Fibroblast of lung (primary cell): ENCODE measurements at regions not wholly inside any gene's neighbourhood (a gene's known extent, or its start where the extent isn't known, plus 50 kb on each side); places are given as distances from the start of the nearest gene placed in this dataset.

Source experiments
- DNase-seq, 2 donors: peaks; one replicate each; pipeline versions ENCODE4 v3.0.0 to v3.0.0-alpha.2; 2010; ENCODE audit warnings: low read depth in 2 of 2
- H2AFZ ChIP-seq: 2 replicates; pipeline ENCODE4 v1.5.1; 2012; ENCODE audit warnings: low read length, control low read depth, inconsistent platforms
- H3K27ac ChIP-seq: 2 replicates; pipeline ENCODE4 v1.5.1; 2011; ENCODE audit warnings: low read length, control low read depth; ENCODE audit not compliant: insufficient read depth
- H3K27me3 ChIP-seq: 2 replicates; pipeline ENCODE4 v1.5.1; 2011; ENCODE audit warnings: mild to moderate bottlenecking, low read length; ENCODE audit not compliant: control insufficient read depth, insufficient read depth
- H3K36me3 ChIP-seq: 2 replicates; pipeline ENCODE4 v1.5.1; 2011; ENCODE audit warnings: low read length; ENCODE audit not compliant: control insufficient read depth, insufficient read depth
- H3K4me1 ChIP-seq: 2 replicates; pipeline ENCODE4 v1.5.1; 2011; ENCODE audit warnings: low read length; ENCODE audit not compliant: control insufficient read depth, insufficient read depth; ENCODE audit errors: extremely low read depth
- H3K4me2 ChIP-seq: 2 replicates; pipeline ENCODE4 v1.5.1; 2011; ENCODE audit warnings: low read length, control low read depth; ENCODE audit not compliant: insufficient read depth; ENCODE audit errors: extremely low read depth
- H3K4me3 ChIP-seq, 4 experiments: fragments of 200-600 bp in 1 of 4; sonication (generic) in 1 of 4; replicated peaks in 1 of 4; 2 replicates each; pipeline ENCODE4 v1.5.1; 2011 to 2016; ENCODE audit warnings: low read length in 4 of 4, low read depth in 3 of 4, mild to moderate bottlenecking in 3 of 4, control low read depth in 2 of 4, inconsistent platforms in 1 of 4, mixed read lengths in 1 of 4; ENCODE audit not compliant: insufficient read depth in 1 of 4; ENCODE audit errors: control extremely low read depth in 1 of 4
- H3K79me2 ChIP-seq: 2 replicates; pipeline ENCODE4 v1.5.1; 2012; ENCODE audit warnings: mild to moderate bottlenecking, low read length, inconsistent platforms; ENCODE audit not compliant: control insufficient read depth, insufficient read depth
- H3K9ac ChIP-seq: 2 replicates; pipeline ENCODE4 v1.5.1; 2011; ENCODE audit warnings: mild to moderate bottlenecking, low read length, control low read depth; ENCODE audit not compliant: insufficient read depth
- H3K9me3 ChIP-seq: 2 replicates; pipeline ENCODE4 v1.5.1; 2012; ENCODE audit warnings: low read depth, low read length; ENCODE audit not compliant: control insufficient read depth, insufficient read depth
- H4K20me1 ChIP-seq: 2 replicates; pipeline ENCODE4 v1.5.1; 2011; ENCODE audit warnings: low read length; ENCODE audit not compliant: control insufficient read depth, insufficient read depth; ENCODE audit errors: extremely low read depth
- EZH2 ChIP-seq: IDR thresholded peaks from 2 replicates; pipeline ENCODE4 v1.5.1; 2012; ENCODE audit warnings: low read length, control low read depth, mild to moderate bottlenecking; ENCODE audit errors: missing control alignments
- TF ChIP-seq, protein P1 (sequence below), 2 donors: IDR thresholded peaks in 1 of 2; conservative IDR thresholded peaks in 1 of 2; 1 replicate in 1 of 2; 2 replicates in 1 of 2; pipeline ENCODE4 v1.5.1; 2011 to 2012; ENCODE audit warnings: low read length in 2 of 2, control low read depth in 1 of 2, inconsistent platforms in 1 of 2, low read depth in 1 of 2, mild to moderate bottlenecking in 1 of 2

DNA sequence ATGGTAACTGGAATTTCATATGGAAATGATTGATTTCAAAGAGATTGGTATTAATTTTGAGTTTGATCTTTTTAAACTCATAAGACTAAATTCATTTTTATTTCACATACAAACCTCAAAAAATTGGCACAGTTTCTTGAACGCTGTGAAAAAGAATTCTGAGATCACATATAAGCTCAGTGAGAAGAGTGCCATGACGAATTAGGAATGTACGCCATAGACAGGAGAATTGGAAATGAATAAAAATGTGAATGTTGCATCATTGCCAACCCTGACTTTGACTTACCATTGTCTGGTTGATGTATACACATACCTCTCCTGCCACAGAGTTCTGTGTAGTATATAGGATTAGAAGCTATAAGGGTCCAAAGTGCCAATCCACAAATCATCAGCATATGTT, 290.4 kb upstream of the ZC3H15 start:
- Histone ChIP-seq H3K4me2 (no peak overlapping the region), H3K36me3 (no peaks in the 10 kb centered on the region), H3K79me2 (no peaks in the 10 kb centered on the region), H2AFZ (no peak overlapping the region), H3K27me3 (no peaks in the 10 kb centered on the region), H3K27ac (no peak overlapping the region), H4K20me1 (no peaks in the 10 kb centered on the region), H3K9ac (no peak overlapping the region), H3K4me1 (no peaks in the 10 kb centered on the region), H3K9me3 (no peaks in the 10 kb centered on the region), H3K4me3 (no peak overlapping the region)
- no peak for DNase-seq
- no peak for TF ChIP-seq EZH2
- TF ChIP-seq, protein P1, sequence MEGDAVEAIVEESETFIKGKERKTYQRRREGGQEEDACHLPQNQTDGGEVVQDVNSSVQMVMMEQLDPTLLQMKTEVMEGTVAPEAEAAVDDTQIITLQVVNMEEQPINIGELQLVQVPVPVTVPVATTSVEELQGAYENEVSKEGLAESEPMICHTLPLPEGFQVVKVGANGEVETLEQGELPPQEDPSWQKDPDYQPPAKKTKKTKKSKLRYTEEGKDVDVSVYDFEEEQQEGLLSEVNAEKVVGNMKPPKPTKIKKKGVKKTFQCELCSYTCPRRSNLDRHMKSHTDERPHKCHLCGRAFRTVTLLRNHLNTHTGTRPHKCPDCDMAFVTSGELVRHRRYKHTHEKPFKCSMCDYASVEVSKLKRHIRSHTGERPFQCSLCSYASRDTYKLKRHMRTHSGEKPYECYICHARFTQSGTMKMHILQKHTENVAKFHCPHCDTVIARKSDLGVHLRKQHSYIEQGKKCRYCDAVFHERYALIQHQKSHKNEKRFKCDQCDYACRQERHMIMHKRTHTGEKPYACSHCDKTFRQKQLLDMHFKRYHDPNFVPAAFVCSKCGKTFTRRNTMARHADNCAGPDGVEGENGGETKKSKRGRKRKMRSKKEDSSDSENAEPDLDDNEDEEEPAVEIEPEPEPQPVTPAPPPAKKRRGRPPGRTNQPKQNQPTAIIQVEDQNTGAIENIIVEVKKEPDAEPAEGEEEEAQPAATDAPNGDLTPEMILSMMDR (conservative IDR thresholded peaks at IDR 0.05 in 1 of 2, IDR thresholded peaks at IDR 0.05 in 1 of 2; ENCODE audit: low read depth in 1 of 2, low read length in 2 of 2), result no peak

DNA sequence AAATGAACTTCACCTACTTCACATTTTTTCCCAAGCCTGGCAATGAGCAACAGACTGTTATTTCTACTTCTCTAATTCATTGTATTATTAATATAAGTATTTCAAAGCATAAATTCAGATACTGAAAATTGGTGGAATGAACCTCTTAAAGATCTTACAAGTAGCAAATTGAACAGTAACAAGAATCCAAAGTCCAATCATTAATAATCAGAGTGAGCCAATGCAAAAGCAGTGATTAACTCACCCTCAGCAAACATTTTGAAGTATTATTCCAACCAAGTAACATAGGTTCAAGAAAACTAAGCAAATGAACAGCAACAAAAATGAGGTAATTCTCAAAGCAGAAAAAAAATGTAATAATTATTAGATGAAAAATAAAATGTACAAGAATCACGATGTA, 288.1 kb upstream of the ZC3H15 start:
- no peaks in the 10 kb centered on the region for H3K27me3 ChIP-seq
- no peaks in the 10 kb centered on the region for H4K20me1 ChIP-seq
- no peaks in the 10 kb centered on the region for H3K79me2 ChIP-seq
- no peak for TF ChIP-seq EZH2
- TF ChIP-seq, protein P1 (conservative IDR thresholded peaks at IDR 0.05 in 1 of 2, IDR thresholded peaks at IDR 0.05 in 1 of 2; ENCODE audit: low read depth in 1 of 2, low read length in 2 of 2), result no peak
- no peak for DNase-seq
- no peaks in the 10 kb centered on the region for H3K4me1 ChIP-seq
- H3K9ac ChIP-seq, result no peak overlapping the region
- H3K4me3 ChIP-seq, result no peak overlapping the region
- no peak overlapping the region for H2AFZ ChIP-seq
- H3K36me3 ChIP-seq, result no peaks in the 10 kb centered on the region
- H3K4me2 ChIP-seq, result no peak overlapping the region
- H3K27ac ChIP-seq, result no peak overlapping the region
- no peaks in the 10 kb centered on the region for H3K9me3 ChIP-seq

DNA sequence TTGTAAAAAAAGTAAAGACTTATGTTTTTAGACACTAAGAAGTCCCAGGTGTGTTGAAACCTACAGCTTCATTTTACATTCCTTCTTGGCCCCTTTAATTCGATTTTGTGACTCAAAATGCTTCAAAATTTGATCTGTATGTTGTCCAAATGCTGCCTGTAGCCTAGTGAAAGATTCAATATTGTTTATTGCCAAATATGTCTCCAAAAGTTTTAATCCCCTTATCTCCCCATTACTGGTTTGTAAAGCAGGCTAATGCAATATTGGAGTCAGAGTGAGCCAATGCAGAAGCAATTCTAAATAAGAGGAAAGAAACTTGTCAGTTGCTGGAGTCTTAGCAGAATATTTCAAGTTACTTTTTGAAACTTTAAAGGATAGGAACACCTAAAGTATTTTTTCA, 287.0 kb upstream of the ZC3H15 start:
- Histone ChIP-seq H3K79me2 (no peaks in the 10 kb centered on the region), H3K27me3 (no peaks in the 10 kb centered on the region), H3K36me3 (no peaks in the 10 kb centered on the region), H3K9me3 (no peaks in the 10 kb centered on the region), H3K4me2 (no peak overlapping the region), H4K20me1 (no peaks in the 10 kb centered on the region), H3K4me3 (no peak overlapping the region), H3K4me1 (no peaks in the 10 kb centered on the region), H3K27ac (no peak overlapping the region), H3K9ac (no peak overlapping the region), H2AFZ (no peak overlapping the region)
- no peak for DNase-seq
- TF ChIP-seq, protein P1 (conservative IDR thresholded peaks at IDR 0.05 in 1 of 2, IDR thresholded peaks at IDR 0.05 in 1 of 2; ENCODE audit: low read depth in 1 of 2, low read length in 2 of 2), result no peak
- TF ChIP-seq EZH2, result no peak
